GM10266 (cell line): ENCODE measurements at regions not wholly inside any gene's neighbourhood (a gene's known extent, or its start where the extent isn't known, plus 50 kb on each side); places are given as distances from the start of the nearest gene placed in this dataset.

Experiments
- DNase-seq: peaks from one replicate; pipeline ENCODE4 v3.0.0; 2012; ENCODE audit errors: extremely low spot score
- CTCF ChIP-seq: IDR thresholded peaks from 2 replicates; pipeline ENCODE4 v1.5.1; 2012; ENCODE audit warnings: mild to moderate bottlenecking, low read depth; ENCODE audit not compliant: control insufficient read depth, insufficient read depth; ENCODE audit errors: missing control alignments

- no peak for TF ChIP-seq CTCF
- no peak for DNase-seq
Measured at GRCh38 chr22:26732284-26732683, 74.9 kb downstream of the MIAT start.

- no peak for DNase-seq
- no peak for TF ChIP-seq CTCF
Measured at GRCh38 chr22:26734339-26735018, 77.1 kb downstream of the MIAT start.

- DNase-seq = no peak
- TF ChIP-seq CTCF = no peak
Measured at GRCh38 chr22:26735019-26735409, 77.6 kb downstream of the MIAT start.

- no peak for TF ChIP-seq CTCF
- no peak for DNase-seq
Measured at GRCh38 chr22:26737262-26737661, 79.9 kb downstream of the MIAT start.

GRCh38 chr22:26740253-26740652 is 82.9 kb downstream of the MIAT start:
- DNase-seq = no peak
- no peak for TF ChIP-seq CTCF

GRCh38 chr22:26743149-26743548 is 85.8 kb downstream of the MIAT start:
- no peak for TF ChIP-seq CTCF
- no peak for DNase-seq

GRCh38 chr22:26744892-26745808 is 87.8 kb downstream of the MIAT start:
- no peak for TF ChIP-seq CTCF
- no peak for DNase-seq
